Activated CD8-positive, alpha-beta T cell treated with anti-CD3 and anti-CD28 coated beads for 36 hours (primary cell): ENCODE measurements at regions not wholly inside any gene's neighbourhood (a gene's known extent, or its start where the extent isn't known, plus 50 kb on each side); places are given as distances from the start of the nearest gene placed in this dataset.

Experiments
- ATAC-seq: fragments of 200-7000 bp; cut with Tn5 transposase; one replicate; pipeline ENCODE4 v1.10.0; 2021; ENCODE audit warnings: mild to moderate bottlenecking, moderate library complexity
- CTCF ChIA-PET: fragments of 350-600 bp; sonication (Branson Sonifier 250); formaldehyde crosslinking; loops from one replicate; lab custom pipeline; 2021; ENCODE audit warnings: antibody characterized with exemption; lab: Charles Lee
- POLR2A ChIA-PET: fragments of 350-600 bp; sonication (Branson Sonifier 250); formaldehyde crosslinking; loops from one replicate; lab custom pipeline; 2021; ENCODE audit warnings: antibody characterized with exemption; lab: Charles Lee
- DNase-seq: peaks from one replicate; pipeline ENCODE4 v3.0.0-alpha.2; 2020
- H3K27ac Mint-ChIP-seq: one replicate; pipeline ENCODE4 v1.8.0; 2021; ENCODE audit warnings: mild to moderate bottlenecking, mixed read lengths
- H3K27me3 Mint-ChIP-seq: one replicate; pipeline ENCODE4 v1.8.0; 2021; ENCODE audit warnings: mixed read lengths
- H3K36me3 Mint-ChIP-seq: one replicate; pipeline ENCODE4 v1.8.0; 2021; ENCODE audit warnings: low read depth, mixed read lengths
- H3K4me1 Mint-ChIP-seq: one replicate; pipeline ENCODE4 v1.8.0; 2021; ENCODE audit warnings: low read depth, mixed read lengths
- H3K4me3 Mint-ChIP-seq: one replicate; pipeline ENCODE4 v1.8.0; 2021; ENCODE audit warnings: mild to moderate bottlenecking, moderate library complexity, mixed read lengths
- H3K9me3 Mint-ChIP-seq: one replicate; pipeline ENCODE4 v1.8.0; 2021; ENCODE audit warnings: mixed read lengths
- intact Hi-C: fragments of 100-400 bp; cut with micrococcal nuclease; formaldehyde crosslinking; loops from one replicate; pipeline ENCODE4 v1.10.0; 2022
- TF ChIP-seq, protein P1 (sequence below): fragments of 200-600 bp; IDR thresholded peaks from one replicate; pipeline ENCODE4 v1.8.0; 2022; ENCODE audit warnings: antibody characterized with exemption, mild to moderate bottlenecking

DNA sequence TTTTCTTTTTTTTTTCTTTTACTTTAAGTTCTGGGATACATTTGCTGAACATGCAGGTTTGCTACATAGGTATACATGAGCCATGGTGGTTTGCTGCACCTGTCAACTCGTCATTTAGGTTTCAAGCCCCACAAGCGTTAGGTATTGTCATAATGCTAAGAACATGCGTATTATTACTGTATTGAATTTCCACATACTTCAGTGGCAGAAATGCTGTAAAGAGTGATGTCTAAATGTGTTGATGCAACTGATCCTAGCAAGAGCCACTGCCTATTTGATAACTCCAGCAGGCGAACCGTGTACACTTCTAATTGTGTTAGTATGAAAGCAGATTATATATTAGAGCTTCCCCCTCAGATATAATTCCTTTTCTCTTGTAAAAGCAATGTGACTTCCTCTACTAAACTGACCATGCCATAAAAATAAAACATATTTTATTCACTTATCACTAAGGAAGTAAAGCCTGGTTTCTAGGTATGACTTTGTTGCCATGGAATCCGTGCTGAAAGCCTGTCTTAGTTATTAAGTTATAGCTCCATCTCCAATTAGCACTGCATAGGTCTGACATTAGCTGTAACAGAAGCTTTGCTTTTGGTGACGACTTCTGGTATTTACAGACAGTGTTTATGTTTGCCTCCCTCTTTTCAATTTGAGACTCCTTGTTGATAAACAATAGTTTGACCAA lies 280.0 kb downstream of the GALR1 start:
- TF ChIP-seq, protein P1, sequence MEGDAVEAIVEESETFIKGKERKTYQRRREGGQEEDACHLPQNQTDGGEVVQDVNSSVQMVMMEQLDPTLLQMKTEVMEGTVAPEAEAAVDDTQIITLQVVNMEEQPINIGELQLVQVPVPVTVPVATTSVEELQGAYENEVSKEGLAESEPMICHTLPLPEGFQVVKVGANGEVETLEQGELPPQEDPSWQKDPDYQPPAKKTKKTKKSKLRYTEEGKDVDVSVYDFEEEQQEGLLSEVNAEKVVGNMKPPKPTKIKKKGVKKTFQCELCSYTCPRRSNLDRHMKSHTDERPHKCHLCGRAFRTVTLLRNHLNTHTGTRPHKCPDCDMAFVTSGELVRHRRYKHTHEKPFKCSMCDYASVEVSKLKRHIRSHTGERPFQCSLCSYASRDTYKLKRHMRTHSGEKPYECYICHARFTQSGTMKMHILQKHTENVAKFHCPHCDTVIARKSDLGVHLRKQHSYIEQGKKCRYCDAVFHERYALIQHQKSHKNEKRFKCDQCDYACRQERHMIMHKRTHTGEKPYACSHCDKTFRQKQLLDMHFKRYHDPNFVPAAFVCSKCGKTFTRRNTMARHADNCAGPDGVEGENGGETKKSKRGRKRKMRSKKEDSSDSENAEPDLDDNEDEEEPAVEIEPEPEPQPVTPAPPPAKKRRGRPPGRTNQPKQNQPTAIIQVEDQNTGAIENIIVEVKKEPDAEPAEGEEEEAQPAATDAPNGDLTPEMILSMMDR, result no peak
- ATAC-seq, result no peak
- H3K9me3 Mint-ChIP-seq, result peaks cover 10% of the 10 kb centered on the region

DNA sequence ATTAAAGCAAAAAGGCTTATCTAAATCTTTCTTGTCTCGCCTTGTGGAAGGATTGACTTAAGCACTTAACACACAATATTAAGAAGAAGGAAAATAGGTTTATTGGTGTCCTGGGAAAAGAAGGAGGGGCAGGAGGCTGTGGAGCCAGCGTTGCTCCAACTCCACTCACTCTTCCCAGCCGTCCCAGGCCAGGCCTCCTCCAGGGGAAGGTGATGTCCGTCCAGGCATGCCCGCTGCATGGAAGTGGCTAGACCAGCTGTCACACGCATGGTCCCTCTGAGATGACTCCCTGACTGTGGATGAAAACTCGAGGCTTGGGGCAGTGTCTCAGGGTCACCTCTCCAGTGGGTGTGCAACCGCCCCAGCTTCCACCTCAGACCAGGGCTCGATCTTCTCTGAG lies 281.1 kb downstream of the GALR1 start:
- no peaks in the 10 kb centered on the region for H3K36me3 Mint-ChIP-seq
- H3K9me3 Mint-ChIP-seq, result peaks cover 10% of the 10 kb centered on the region
- H3K4me3 Mint-ChIP-seq, result no peak overlapping the region
- TF ChIP-seq, protein P1, result no peak
- intact Hi-C loops, result no loop called here
- no peak overlapping the region for H3K27ac Mint-ChIP-seq
- ATAC-seq, result no peak
- no peaks in the 10 kb centered on the region for H3K27me3 Mint-ChIP-seq
- ChIA-PET POLR2A (no interaction called here), CTCF (no interaction called here)
- DNase-seq, result no peak
- no peaks in the 10 kb centered on the region for H3K4me1 Mint-ChIP-seq

More for the DNA sequence above, 280.0 kb downstream of the GALR1 start:
- ChIA-PET CTCF (interaction anchor here (1.1 kb wide), 1 partner anchor 13 kb away, joined by 3 read pairs; no protein-coding TSS in a partner anchor), POLR2A (no interaction called here)
- no peaks in the 10 kb centered on the region for H3K27me3 Mint-ChIP-seq
- no peaks in the 10 kb centered on the region for H3K4me1 Mint-ChIP-seq
- no peak overlapping the region for H3K27ac Mint-ChIP-seq
- H3K36me3 Mint-ChIP-seq, result no peaks in the 10 kb centered on the region
- intact Hi-C loops, result no loop called here
- DNase-seq, result no peak
- H3K4me3 Mint-ChIP-seq, result no peak overlapping the region

DNA sequence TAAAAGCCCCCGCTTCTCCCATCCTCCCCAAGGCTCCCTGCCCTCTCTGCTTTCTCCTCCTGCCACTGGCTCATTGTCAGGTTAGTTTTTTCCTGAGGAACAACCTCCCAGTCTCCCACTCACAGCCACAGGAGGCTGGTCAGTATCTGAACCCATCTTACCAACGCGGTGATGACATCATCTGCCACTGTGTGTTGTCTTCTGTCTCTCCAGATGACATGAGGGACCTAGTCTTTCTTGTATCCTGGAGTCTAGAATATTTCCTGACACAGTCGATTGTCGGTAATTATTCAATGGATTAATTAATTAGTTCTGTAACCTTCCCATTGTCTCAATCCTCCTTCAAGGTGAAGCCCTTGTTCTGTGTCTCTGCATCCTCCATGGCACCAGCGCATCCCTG lies 290.2 kb downstream of the GALR1 start:
- TF ChIP-seq, protein P1, result no peak
- H3K4me3 Mint-ChIP-seq, result no peak overlapping the region
- POLR2A ChIA-PET, result no interaction called here
- no peaks in the 10 kb centered on the region for H3K27me3 Mint-ChIP-seq
- no peaks in the 10 kb centered on the region for H3K4me1 Mint-ChIP-seq
- intact Hi-C loops, result no loop called here
- no peaks in the 10 kb centered on the region for H3K9me3 Mint-ChIP-seq
- CTCF ChIA-PET, result no interaction called here
- no peak for ATAC-seq
- DNase-seq, result no peak
- no peaks in the 10 kb centered on the region for H3K36me3 Mint-ChIP-seq
- H3K27ac Mint-ChIP-seq, result no peak overlapping the region

DNA sequence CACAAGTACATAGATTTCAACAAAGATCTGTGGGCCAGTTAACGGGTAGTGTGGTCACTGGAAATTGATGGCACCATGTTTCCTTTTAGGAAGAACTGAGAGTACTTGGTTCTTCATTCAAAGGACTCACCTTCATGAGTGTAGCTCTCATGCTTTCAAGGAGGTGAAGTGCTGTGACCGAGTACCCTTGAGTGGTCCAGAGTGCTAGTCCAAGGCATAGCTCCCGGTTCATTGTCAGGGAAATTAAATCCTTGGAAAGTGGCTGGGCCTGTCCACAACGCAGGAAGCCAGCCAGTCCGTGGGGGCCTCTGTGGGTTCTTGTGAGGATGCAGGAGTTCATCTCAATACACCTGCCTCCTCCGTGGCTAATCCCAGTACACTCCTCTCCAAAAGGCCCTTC lies 295.1 kb downstream of the GALR1 start:
- ChIA-PET CTCF (no interaction called here), POLR2A (no interaction called here)
- Mint-ChIP-seq H3K27me3 (peaks cover 2% of the 10 kb centered on the region), H3K36me3 (no peaks in the 10 kb centered on the region), H3K9me3 (no peaks in the 10 kb centered on the region), H3K4me1 (no peaks in the 10 kb centered on the region), H3K27ac (no peak overlapping the region), H3K4me3 (no peak overlapping the region)
- ATAC-seq (no peak), DNase-seq (no peak)
- intact Hi-C loops, result no loop called here
- TF ChIP-seq, protein P1, result no peak

DNA sequence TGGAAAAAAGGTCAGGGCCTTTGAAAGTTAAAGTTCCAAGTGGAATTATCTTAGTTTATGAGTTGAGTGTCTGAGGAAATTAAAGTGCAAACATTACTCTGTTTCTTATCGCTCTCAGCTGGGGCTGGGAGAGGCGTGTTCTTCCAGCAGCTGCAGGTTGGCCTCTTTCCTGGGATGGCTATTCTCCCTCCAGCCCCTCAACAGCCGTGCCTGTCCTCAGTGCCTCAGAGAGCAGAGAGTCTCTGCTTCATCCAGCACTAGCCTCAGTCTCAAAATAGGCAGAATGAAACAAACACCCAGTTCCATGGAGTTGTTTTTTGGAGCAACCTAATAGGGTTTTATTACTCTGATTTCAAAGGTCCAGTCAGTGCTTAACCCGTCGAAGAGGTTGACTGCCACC lies 298.1 kb downstream of the GALR1 start:
- H3K27ac Mint-ChIP-seq, result no peak overlapping the region
- TF ChIP-seq, protein P1, result no peak
- intact Hi-C loops, result no loop called here
- ChIA-PET CTCF (interaction anchor here (0.6 kb wide), 1 partner anchor 352 kb away, joined by 3 read pairs; no protein-coding TSS in a partner anchor), POLR2A (no interaction called here)
- no peak overlapping the region for H3K4me3 Mint-ChIP-seq
- no peak for DNase-seq
- H3K27me3 Mint-ChIP-seq, result peaks cover 2% of the 10 kb centered on the region
- no peaks in the 10 kb centered on the region for H3K9me3 Mint-ChIP-seq
- H3K36me3 Mint-ChIP-seq, result no peaks in the 10 kb centered on the region
- no peaks in the 10 kb centered on the region for H3K4me1 Mint-ChIP-seq
- ATAC-seq, result no peak
